ENCODE measurements at regions not wholly inside any gene's neighbourhood (a gene's known extent, or its start where the extent isn't known, plus 50 kb on each side); places are given as distances from the start of the nearest gene placed in this dataset.

DNA sequence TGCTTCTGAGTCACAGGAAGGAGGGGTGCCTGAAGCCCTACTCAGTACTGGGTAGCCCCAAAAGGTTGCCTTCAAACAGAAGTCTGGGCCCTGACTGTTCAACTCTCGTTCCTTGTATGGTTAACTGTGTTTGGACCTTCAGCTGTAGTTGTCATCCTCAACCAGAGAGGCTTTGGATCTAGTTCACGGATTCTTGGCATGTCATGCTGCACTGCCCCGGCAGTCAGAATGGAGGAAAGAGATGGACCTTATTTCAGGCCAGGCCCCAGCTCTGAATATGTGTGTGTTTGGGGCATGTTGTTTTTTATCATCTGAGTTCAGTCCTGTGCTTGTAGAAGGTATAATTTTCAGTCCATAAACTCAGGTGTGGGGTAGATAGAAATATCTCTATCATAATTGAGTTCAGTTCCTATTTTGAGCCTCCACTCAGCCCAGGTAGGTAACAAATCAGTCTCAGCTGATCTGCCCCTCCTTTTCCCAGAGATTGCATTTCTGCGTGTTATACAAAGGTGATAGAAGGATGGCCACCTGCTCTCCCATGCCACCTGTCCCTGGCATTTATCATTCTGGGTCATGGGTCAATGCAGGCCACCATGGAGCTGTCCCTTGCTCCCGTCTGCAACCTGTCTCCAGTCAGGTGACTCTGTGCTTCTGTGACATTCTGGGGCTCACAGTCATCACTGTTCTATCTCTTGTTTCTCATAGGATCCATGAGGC, 127.5 kb upstream of the CPEB4 start:
- no peak for DNase-seq (ENCODE audit: extremely low read depth, low read depth)

DNA sequence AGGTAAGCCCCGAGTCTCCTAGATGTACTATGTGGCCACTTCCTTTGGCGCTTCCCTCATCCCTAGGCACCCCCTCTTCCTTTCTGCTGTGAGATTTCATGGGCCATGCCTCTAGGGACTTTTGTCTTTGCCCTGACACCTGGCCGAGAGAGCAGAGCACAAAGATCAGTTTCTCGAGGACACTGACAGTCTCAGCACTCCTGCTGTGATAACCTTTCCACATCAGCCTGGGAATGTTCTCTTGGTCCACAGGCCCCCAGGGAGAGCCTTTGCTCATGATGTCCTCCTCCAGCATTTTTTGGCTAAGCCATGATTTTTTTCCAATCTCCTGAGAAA, 127.0 kb upstream of the CPEB4 start:
- DNase-seq (ENCODE audit: extremely low read depth, low read depth) = no peak

DNA sequence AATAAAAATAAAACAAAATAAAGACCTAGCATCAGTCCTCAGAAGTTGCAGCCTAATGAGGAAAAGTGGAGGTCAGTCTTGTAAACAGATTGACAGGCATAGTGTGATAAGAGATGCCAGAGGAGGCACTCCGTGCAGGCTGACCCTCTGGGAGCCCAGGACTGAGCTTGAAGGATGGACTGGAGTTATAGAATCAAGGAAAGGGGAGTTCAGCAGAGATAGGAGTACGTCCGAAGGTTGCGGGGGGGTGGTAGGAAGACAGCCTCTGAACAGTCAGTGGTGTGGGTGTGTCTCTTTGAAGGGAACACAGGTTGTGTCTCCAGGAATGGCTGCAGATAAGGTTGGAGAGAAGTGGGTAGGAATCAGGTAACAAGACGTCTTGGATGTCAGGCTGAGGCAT, 126.1 kb upstream of the CPEB4 start:
- no peak for DNase-seq (ENCODE audit: extremely low read depth, low read depth)

DNA sequence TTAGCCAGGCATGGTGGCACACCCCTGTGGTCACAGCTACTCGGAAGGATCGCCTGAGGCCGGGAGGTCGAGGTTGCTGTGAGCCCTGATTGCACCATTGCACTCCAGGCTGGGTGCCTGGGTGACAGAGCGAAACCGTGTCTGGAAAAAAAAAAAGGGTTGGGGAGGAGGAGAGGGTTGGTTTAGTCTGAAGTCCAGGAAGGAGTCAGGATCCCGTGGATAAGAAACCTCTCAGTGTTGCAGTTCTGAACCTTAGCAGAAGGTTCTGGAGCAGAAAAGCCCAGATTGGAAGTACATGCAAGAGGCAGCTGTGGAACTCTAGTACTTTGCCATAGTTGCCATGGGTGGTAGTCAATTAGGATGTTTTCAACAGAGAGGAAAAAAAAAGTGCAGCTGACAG, 125.2 kb upstream of the CPEB4 start:
- no peak for DNase-seq (ENCODE audit: extremely low read depth, low read depth)

DNA sequence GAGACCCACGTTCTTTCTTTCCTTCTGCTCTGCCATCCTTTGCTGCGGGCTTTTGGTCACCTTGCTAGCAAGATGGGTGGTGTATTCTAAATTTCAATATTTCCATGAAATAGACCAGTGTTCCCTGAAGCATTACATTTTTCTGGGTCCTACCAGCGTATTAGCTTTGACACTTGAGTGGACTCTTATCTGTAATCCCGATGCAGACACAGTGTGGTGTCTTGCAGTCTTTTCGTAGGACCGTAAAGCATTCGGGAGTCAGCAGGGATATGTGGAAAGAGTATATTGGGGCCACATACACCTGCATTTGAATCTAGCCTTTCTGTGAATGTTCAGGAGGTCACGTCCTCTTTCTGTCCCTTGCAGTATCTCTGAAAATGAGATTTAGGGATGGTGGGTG, 124.7 kb upstream of the CPEB4 start:
- no peak for DNase-seq (ENCODE audit: extremely low read depth, low read depth)

DNA sequence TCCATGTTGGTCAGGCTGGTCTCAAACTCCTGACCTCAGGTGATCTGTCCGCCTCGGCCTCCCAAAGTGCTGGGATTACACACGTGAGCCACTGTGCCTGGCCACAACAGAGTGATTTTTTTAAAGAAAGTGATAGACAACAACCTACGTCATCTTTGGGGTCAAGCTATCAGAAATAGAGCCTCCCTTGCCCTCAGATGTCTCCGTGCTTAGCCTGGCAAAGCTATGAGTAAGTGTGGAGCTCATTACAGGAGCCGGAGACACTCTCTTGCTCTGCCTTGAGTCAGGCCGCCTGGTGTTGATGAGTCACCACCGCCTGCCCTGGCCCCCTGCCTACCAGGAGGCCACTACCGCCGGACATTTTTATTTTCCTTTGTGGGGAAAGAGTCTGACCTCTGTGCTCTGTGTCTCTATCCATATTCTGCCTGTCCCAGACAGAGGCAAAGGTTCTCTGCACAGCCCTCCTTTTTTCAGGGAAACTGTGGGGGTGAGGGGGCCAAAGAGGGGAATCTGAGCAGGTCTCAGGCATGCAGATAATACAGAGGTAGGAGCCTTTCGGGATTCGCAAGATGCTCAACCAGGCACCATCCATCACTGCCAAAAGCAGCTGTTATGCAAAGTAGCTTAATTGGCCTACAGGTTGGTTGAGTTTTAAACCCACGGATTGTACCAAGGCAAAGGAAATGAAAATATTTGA, 123.7 kb upstream of the CPEB4 start:
- peak; percentile 96 for DNase-seq (ENCODE audit: extremely low read depth, low read depth)

DNA sequence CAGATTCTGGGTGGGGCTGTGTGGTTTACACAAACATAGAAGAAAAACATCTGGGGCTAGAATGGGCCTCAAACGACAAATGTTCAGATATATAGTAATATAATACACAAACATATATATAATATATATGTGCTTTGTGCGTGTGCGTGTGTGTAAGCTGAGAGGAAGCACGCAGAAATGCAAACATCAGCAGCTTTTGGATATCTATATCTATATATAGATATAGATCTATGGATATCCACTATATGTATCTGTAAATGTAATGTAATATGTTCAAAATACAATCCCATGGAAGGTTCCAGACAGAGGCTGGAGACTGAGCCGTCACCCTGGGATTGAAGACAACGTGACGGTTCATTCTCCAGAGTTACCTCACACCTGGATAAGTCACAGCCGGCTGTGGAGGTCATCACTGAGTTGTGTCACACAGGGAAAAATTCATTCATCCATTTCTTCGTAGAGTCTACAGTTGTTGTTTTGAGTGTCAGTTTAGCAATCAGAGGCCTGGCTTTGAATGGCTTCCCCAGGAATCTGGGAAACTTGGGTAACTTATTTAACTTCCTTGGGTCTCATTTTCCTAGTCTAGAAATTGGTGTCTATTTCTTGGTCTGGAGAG, 123.0 kb upstream of the CPEB4 start:
- no peak for DNase-seq (ENCODE audit: extremely low read depth, low read depth)

DNA sequence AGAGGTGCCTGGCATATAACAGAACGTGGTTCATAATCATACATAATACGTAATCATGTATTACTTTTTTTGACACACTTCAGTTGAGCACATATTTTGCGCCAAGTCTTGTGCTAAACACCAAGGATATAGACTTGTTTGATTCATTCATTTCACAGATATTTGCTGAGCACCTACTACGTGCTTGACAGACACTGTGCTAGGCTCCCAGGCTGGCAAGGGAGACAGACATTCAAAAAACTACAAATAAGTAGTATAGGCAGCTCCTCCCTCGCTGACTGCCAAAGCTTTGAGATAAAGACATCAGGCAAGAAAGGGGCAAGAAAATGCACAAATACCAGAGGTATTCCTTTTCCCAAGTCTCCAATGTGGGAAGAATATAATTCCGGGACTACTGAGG, 122.5 kb upstream of the CPEB4 start:
- DNase-seq (ENCODE audit: extremely low read depth, low read depth) = no peak

DNA sequence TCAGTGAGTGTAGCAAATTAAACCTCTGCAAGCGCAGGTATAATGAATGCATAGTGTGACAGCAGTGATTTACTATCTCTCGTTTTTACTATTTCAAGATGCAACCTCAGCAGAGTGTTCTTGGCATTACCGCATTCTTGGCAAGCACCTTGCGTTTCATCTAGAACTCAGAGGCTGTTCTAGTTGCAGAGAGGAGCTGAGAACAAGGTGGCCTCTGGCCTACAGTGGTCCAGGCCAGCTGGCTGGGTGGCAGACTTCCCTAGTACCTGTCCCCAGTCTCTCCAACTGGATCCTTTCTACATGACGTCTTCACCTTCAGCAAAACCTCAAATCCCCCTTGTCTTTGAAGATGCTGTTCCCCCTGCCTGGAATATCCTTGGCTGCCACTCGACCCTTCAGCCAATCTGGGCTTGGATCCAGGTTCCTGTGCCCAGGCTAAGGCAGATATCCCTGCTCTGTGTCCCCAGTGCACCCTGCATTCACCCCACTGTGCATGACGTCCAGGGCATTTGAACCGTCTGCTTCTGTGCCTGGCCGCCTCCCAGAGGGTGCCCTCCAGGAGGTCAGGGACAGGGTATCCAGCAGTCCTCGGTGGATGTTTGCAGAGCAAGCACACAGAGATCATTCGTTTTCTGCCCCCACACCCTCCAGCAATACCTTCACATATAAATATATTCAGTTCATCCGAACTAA, 120.4 kb upstream of the CPEB4 start:
- DNase-seq (ENCODE audit: extremely low read depth, low read depth) = no peak

DNA sequence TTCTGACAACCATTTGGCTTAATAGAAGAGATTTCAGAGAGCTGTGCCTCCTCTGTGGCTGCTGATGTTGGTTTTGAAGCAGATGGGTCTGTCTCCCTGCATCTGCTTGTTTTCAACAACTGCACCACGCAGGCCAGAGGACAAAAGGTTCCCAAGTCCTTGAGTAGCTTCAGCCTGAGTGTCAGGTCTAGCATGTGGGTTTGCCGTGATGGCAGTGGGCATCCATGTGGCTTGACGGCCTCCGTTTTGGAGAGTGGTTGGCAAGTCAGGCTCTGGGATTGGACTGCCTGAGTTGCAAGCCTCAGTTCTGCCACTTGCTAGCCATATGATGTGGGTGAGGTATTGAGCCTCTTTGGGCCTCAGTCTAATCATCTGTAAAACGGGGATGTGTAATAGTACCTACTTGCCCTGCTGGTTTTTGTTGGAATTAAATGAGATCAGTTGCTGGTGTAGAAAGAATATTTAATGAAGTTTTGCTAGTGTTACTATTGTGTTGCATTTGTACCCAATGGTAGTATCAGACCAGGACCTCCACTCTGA, 119.8 kb upstream of the CPEB4 start:
- no peak for DNase-seq (ENCODE audit: extremely low read depth, low read depth)

DNA sequence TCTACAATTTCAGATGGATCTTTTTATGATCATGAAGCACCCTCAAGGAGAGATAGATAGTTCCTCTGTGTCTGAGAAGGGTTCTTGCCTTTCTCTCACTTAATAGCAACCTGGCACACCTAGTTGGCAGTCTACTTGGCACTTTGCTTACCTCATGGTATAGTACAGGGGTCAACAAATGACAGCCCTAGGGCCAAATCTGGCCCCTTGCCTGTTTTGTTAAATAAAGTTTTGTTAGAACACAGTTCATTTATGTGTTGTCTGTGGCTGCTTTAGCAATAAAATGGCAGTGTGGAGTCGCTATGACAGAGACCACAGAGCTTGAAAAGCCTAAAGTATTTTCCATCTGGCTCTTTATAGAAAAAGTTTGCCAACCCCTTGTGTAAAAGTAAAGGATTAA, 119.3 kb upstream of the CPEB4 start:
- no peak for DNase-seq (ENCODE audit: extremely low read depth, low read depth)

DNA sequence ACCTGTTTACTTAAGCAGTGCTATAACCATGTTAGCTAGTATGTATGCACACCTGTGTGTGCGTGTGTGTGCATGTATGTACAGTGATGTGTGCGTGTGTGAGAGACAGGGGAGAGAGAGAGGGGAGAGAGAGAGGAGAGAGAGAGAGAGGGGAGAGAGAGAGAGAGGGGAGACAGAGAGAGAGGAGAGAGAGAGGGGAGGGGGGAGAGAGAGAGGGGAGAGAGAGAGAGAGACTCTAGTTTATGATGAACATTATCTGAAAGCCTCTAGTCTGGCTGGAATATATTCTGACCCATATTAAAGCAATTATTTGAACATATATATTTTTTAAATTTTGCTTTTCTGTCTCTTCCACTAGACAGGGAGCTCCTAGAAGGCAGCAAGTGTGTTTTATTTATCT, 117.5 kb upstream of the CPEB4 start:
- DNase-seq (ENCODE audit: extremely low read depth, low read depth) = no peak

DNA sequence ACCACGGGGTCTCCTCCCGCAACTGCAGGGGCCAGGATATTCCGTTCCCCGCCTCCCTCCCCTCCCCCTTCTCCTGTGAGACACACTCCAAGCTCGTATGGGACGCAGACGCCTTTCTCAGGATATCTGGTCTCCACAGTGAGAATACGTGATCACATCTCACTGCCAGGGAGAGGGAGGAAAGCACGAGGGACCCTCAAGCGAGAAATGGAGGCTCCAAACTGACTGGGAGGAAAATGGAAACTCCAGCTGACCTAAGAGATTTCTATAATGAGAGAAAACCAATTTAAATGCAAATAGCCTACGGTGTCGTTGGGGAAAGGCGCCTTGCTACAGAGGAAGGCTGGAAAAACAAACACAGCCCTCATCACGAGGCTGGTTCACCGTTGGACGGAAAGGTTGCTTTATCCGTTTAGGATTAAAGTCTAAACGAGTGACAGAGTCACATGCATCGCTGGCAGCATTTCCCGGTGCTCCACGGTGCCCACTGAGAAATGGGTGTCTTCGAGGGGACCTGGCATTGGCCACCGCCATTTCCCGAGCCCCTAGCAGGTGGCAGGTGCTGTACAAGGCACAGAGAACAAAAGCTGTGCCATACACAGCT, 116.9 kb upstream of the CPEB4 start:
- no peak for DNase-seq (ENCODE audit: extremely low read depth, low read depth)

DNA sequence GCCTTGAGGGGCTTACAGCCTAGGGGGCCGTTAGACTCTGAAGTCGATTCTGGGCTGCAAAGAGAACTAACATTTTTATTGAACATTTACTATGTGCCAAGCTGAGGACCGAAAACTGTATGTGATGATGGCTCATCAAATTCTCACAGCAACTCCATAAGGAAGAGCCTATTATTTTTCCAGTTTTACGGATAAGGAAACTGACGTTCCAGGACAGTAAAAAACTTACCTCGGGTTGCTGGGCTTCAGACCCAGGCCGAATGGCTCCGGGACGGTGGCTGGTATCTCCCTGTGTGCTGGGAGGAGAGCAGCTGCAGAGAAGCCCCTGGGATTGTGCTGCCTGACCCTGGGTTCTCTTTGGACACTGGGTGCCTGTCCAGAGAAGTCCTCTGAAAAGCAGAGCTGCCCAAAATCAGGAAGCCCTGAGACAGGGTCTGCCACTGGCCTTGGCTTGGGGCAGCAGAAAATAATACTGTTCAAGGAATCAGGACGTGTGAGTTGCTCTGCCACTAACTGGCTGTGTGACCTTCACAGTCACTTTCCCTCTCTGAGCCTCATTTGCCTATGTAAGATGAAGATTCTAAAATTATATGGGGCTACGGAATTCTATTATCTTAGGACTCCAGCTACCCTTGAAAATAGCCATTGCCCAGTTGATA, 116.3 kb upstream of the CPEB4 start:
- no peak for DNase-seq (ENCODE audit: extremely low read depth, low read depth)

DNA sequence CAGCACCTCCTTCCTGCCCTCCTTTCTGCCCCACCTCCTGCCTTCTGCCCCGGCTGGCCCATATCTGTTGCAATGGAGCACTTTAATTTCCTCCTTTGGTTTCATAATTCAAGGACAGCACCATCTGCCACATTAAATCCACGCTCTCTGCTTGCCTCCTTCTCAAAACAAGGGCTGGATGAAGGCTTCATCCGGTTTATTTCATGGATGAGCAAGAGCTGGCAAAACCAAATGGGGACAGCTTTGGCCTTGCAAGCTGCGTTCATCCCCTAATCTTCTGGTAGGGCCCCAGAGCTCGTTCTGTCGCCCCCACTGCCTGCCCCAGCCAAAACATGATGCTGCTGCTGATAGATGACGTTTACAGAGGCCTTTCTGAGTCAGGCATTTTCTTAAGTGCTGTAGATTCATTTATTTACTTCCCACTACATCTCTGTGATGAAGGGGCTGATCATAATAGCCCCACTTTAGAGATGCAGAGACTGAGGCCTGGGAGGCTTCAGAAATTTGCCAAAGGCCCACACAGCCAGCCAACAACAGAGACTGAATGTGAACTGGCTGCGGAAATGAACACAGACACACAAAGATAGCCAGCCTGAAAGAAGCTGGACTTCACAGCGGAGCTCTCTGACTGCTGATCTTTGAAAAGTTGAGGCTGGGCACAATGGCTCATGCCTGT, 115.6 kb upstream of the CPEB4 start:
- no peak for DNase-seq (ENCODE audit: extremely low read depth, low read depth)

DNA sequence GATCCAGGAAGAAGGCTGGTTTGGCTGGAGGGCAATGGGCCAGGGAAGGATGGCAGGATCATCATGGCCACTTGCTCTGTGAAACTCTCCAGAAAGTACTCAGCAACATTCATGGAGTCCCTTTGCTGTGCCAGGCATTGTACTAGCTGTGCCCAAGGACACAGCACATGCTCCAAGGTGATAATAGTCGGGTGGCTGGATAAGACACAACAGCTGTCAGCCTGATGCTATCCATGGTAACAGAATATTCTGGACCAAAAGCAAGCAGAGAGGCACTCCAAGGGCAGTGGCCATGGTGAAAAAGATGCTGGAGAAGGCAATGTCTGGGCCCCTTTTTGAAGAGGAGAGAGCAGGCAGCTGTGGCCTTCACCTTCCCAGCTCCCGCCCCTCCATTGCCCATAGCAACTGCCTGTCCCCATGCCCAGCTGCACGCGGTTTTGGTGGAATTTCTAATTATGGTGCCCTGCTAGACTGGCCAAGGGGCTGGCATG, 113.8 kb upstream of the CPEB4 start:
- DNase-seq (ENCODE audit: extremely low read depth, low read depth) = no peak

DNA sequence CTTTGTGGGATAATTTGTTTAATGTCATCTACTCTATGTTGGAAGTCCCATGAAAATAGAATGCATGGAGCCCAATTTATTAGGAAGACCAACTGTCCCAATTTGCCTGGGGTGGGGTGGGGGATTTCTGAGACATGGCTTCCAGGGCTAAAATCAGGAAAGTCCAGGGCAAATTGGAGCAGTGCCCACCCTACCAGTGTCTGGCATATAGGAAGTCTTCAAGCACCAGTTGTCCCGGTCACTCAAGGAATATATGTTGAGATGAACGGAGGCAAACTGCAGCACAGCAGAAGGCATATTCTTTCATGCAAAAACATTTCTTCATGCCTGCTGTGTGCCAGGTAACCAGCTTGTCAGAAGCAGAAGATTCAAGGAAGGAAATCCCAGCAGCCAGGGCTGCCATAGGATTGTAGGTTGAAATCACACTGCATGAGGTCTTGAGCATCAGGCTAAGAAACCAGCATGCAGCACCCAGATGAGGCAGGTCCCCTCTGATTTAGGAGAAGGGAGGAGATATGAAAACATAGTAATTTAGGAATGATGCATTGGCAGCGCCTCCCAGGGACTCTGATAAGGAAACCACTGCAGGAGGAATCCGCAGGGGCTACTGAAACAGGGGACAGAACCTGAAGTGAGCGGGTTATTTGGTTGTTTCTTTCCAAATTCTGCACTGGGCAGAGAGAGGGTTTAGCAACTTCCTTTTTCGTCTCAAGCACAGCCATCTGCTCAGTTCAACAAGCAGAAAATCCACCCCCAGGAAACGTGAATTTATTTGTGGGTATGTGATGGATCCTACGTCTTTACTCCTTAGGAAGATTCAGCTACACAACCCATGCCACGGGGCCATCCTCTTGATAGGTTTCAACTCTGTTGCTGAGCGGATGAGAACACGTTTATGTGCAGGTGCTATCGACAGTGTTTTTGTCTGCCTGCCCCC, 112.6 kb upstream of the CPEB4 start:
- DNase-seq (ENCODE audit: extremely low read depth, low read depth) = no peak

DNA sequence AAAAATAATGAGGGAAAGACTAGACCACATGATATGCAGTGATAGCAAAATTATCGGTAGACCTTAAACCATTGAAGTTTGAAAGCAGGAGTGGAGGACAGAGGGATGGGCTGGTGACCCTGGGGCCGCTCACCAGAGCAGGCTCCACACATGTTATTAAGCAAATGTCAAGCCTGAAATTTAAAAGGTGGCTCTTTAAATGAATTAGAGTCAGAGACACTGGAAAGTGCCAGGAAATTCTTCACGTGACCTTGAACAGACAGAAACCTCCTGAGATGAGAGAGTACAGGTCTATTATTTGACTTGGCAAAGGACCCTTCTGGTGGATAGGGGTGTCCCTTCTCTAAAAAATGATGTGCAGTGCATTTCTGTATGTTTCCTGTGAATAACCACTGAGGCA, 111.0 kb upstream of the CPEB4 start:
- no peak for DNase-seq (ENCODE audit: extremely low read depth, low read depth)

DNA sequence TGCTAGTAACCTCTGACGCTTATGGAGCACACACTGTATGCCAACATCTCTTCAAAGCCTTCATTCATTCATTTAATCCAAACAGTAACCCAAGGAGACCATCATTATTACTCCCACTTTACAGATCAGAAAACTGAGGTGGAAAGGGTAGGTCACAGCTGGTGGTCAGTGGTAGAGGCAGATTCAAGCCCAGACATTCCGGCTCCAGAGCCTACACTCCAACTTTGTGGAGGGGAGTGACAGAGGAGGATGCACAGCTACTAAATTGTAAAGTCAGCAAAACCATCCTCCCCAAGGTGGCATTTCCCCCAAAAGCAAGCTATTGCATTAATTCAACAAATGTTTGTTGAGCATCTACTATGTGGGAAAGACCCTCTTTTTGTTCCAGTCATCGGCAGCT, 110.5 kb upstream of the CPEB4 start:
- no peak for DNase-seq (ENCODE audit: extremely low read depth, low read depth)
